ENCODE measurements at regions not wholly inside any gene's neighbourhood (a gene's known extent, or its start where the extent isn't known, plus 50 kb on each side); places are given as distances from the start of the nearest gene placed in this dataset.
"Not testable (repeated sequence)": the region's sequence is repeated elsewhere in the genome, so short reads cannot be mapped to it uniquely, and the experiment has no call there.

DNA sequence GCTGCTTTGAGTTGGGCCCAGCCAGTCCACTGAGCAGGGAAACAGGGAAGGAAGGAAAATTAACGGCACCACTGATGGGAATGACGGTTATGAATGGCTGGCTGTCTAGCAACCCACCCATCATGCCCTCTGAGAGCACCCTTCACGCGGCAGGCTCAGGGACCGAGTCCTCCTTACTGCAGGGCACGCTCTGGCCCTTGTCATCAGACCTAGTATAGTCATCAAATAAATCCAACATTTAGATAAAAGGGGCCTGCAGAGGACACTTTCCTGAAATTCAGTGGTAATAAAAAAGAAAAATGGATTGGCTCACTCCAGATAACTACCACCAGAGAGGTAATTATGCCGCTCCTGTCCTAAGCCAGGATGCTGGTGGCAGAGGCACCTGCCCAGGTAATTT is 509.4 kb downstream of the MATN1 start:
- H3K9me3 ChIP-seq (ENCODE audit: control insufficient read depth in 2 of 2, low read length in 2 of 2): no peaks in the 10 kb centered on the region
- H3K36me3 ChIP-seq (ENCODE audit: control insufficient read depth in 2 of 2, insufficient read depth in 2 of 2, low read length in 2 of 2): no peaks in the 10 kb centered on the region
- peaks cover 0 to 4% of the 10 kb centered on the region in 2 donors for H3K27me3 ChIP-seq (ENCODE audit: control insufficient read depth in 2 of 2, insufficient read depth in 2 of 2, low read length in 2 of 2)
- H3K9ac ChIP-seq (ENCODE audit: low read depth in 1 of 2, low read length in 2 of 2): no peak overlapping the region
- H3K4me3 ChIP-seq (ENCODE audit: low read length in 2 of 2): no peak overlapping the region
- no peaks in the 10 kb centered on the region for H3K4me1 ChIP-seq (ENCODE audit: control insufficient read depth in 2 of 2, insufficient read depth in 2 of 2, low read length in 2 of 2)
- no peak overlapping the region for H3K27ac ChIP-seq (ENCODE audit: low read depth in 2 of 2, low read length in 2 of 2)

DNA sequence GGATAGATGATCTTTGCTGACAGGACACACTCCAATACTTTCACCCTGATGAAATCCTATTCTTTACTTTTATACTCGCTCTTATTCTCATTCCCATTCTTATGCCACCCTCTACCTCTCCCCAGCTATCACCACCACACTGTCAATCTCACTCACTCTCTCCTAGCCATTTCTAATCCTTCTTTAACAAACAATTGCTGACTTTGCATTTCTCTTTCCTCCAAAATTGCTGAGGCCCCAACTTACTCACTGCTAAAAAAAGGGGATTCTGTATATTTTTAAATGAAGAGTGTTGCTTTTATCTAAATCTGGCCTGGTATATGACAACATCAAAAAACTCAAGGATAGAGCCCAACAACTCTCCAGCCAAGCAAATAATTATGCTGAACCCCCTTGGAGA is 515.4 kb downstream of the MATN1 start:
- H3K9ac ChIP-seq (ENCODE audit: low read depth in 1 of 2, low read length in 2 of 2); H3K27ac ChIP-seq (ENCODE audit: low read depth in 2 of 2, low read length in 2 of 2); H3K9me3 ChIP-seq (ENCODE audit: control insufficient read depth in 2 of 2, low read length in 2 of 2); H3K4me1 ChIP-seq (ENCODE audit: control insufficient read depth in 2 of 2, insufficient read depth in 2 of 2, low read length in 2 of 2); H3K27me3 ChIP-seq (ENCODE audit: control insufficient read depth in 2 of 2, insufficient read depth in 2 of 2, low read length in 2 of 2); H3K36me3 ChIP-seq (ENCODE audit: control insufficient read depth in 2 of 2, insufficient read depth in 2 of 2, low read length in 2 of 2); H3K4me3 ChIP-seq (ENCODE audit: low read length in 2 of 2): not testable (repeated sequence)

DNA sequence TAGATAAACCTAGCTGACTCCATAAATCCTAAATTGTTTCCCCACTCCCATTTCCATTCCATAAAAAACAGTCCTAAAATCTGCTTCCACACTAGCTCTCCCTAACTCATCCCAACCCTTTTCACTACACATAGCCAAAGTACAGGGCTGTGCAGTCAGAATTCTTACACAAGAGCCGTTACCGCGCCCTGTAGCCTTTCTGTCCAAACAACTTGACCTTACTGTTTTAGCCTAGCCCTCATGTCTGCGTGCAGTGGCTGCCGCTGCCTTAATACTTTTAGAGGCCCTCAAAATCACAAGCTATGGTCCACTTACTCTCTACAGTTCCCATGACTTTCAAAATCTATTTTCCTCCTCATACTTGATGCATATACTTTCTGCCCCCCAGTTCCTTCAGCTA is 516.8 kb downstream of the MATN1 start:
- H3K36me3 ChIP-seq (ENCODE audit: control insufficient read depth in 2 of 2, insufficient read depth in 2 of 2, low read length in 2 of 2); H3K27ac ChIP-seq (ENCODE audit: low read depth in 2 of 2, low read length in 2 of 2); H3K4me3 ChIP-seq (ENCODE audit: low read length in 2 of 2); H3K9me3 ChIP-seq (ENCODE audit: control insufficient read depth in 2 of 2, low read length in 2 of 2); H3K9ac ChIP-seq (ENCODE audit: low read depth in 1 of 2, low read length in 2 of 2); H3K4me1 ChIP-seq (ENCODE audit: control insufficient read depth in 2 of 2, insufficient read depth in 2 of 2, low read length in 2 of 2); H3K27me3 ChIP-seq (ENCODE audit: control insufficient read depth in 2 of 2, insufficient read depth in 2 of 2, low read length in 2 of 2): not testable (repeated sequence)

DNA sequence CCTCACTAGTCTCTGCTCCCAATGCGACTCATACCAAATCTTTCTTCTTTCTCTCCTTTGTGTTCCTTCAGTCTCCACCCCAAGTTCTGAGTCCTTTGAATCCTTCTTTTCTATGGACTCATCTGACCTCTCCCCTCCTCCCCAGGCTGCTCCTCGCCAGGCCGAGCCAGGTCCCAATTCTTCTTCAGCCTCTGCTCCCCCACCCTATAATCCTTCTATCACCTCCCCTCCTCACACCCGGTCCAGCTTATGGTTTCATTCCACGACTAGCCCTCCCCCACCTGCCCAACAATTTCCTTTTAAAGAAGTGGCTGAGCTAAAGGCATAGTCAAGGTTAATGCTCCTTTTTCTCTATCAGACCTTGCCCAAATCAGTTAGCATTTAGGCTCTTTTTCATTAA is 518.5 kb downstream of the MATN1 start:
- H3K27ac ChIP-seq (ENCODE audit: low read depth in 2 of 2, low read length in 2 of 2); H3K9ac ChIP-seq (ENCODE audit: low read depth in 1 of 2, low read length in 2 of 2); H3K4me3 ChIP-seq (ENCODE audit: low read length in 2 of 2); H3K36me3 ChIP-seq (ENCODE audit: control insufficient read depth in 2 of 2, insufficient read depth in 2 of 2, low read length in 2 of 2); H3K27me3 ChIP-seq (ENCODE audit: control insufficient read depth in 2 of 2, insufficient read depth in 2 of 2, low read length in 2 of 2); H3K9me3 ChIP-seq (ENCODE audit: control insufficient read depth in 2 of 2, low read length in 2 of 2); H3K4me1 ChIP-seq (ENCODE audit: control insufficient read depth in 2 of 2, insufficient read depth in 2 of 2, low read length in 2 of 2): not testable (repeated sequence)

DNA sequence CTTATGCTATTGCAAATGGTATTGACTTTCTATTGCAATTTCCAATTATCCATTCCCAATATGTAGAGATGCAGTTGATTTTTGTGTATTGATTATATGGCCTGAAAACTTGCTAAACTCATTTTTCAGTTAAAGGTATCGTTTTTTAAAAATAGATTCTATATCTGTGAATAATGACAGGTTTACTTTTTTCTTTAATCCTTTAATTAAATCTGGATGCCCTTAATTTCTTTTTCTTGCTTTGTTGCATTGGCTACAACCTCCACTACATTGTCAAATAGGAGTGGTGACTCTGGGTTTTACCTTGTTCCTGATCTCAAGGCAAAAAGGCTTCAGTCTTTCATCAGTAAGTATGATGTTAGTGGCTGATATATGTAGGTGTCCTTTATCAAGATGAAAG is 522.4 kb downstream of the MATN1 start:
- no peak overlapping the region for H3K27ac ChIP-seq (ENCODE audit: low read depth in 2 of 2, low read length in 2 of 2)
- no peaks in the 10 kb centered on the region for H3K27me3 ChIP-seq (ENCODE audit: control insufficient read depth in 2 of 2, insufficient read depth in 2 of 2, low read length in 2 of 2)
- H3K36me3 ChIP-seq (ENCODE audit: control insufficient read depth in 2 of 2, insufficient read depth in 2 of 2, low read length in 2 of 2): no peaks in the 10 kb centered on the region
- no peak overlapping the region for H3K9ac ChIP-seq (ENCODE audit: low read depth in 1 of 2, low read length in 2 of 2)
- H3K4me1 ChIP-seq (ENCODE audit: control insufficient read depth in 2 of 2, insufficient read depth in 2 of 2, low read length in 2 of 2): no peaks in the 10 kb centered on the region
- H3K9me3 ChIP-seq (ENCODE audit: control insufficient read depth in 2 of 2, low read length in 2 of 2): no peaks in the 10 kb centered on the region
- H3K4me3 ChIP-seq (ENCODE audit: low read length in 2 of 2): no peak overlapping the region

DNA sequence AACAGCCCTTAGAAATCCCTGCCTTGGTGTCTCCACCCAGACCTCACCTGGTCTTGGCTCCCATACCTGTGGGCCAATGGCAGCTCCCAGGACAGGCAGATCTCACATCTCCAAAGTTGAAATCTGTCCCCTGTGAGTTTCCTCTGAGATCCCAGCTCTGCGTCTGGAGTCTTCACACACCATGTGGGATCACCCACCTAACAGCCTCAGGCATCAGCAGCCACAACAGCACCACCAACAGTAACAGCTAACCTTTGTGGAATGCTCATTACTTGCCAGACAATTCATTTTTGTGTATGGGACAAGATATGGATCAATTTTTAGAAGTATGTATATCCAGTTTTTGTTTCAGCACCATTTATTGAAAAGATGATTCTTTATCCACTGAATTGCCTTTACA is 523.2 kb downstream of the MATN1 start:
- no peaks in the 10 kb centered on the region for H3K36me3 ChIP-seq (ENCODE audit: control insufficient read depth in 2 of 2, insufficient read depth in 2 of 2, low read length in 2 of 2)
- no peak overlapping the region for H3K4me3 ChIP-seq (ENCODE audit: low read length in 2 of 2)
- no peaks in the 10 kb centered on the region for H3K4me1 ChIP-seq (ENCODE audit: control insufficient read depth in 2 of 2, insufficient read depth in 2 of 2, low read length in 2 of 2)
- no peaks in the 10 kb centered on the region for H3K27me3 ChIP-seq (ENCODE audit: control insufficient read depth in 2 of 2, insufficient read depth in 2 of 2, low read length in 2 of 2)
- no peaks in the 10 kb centered on the region for H3K9me3 ChIP-seq (ENCODE audit: control insufficient read depth in 2 of 2, low read length in 2 of 2)
- no peak overlapping the region for H3K9ac ChIP-seq (ENCODE audit: low read depth in 1 of 2, low read length in 2 of 2)
- no peak overlapping the region for H3K27ac ChIP-seq (ENCODE audit: low read depth in 2 of 2, low read length in 2 of 2)

DNA sequence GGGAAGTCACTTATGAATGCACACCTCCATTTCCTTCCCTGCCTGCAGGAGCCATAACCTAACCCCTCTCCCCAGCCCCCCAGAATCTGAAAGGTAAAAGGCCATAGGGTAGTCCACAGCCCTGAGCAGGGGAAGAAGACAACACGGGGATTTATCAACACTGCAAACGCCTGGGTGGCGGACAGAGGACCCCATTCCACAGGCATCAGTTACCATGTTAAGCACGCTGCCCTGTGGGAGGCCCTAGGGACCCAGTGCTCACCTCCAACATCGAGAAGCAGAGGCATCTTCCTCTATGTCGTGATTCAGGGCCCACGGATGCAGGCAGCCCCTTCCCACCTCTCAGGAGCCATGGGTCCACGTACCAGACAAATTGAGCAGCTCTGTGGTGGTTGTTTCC is 523.8 kb downstream of the MATN1 start:
- Histone ChIP-seq H3K4me3 (ENCODE audit: low read length in 2 of 2) (no peak overlapping the region), H3K4me1 (ENCODE audit: control insufficient read depth in 2 of 2, insufficient read depth in 2 of 2, low read length in 2 of 2) (no peaks in the 10 kb centered on the region), H3K9ac (ENCODE audit: low read depth in 1 of 2, low read length in 2 of 2) (no peak overlapping the region), H3K27me3 (ENCODE audit: control insufficient read depth in 2 of 2, insufficient read depth in 2 of 2, low read length in 2 of 2) (no peaks in the 10 kb centered on the region), H3K9me3 (ENCODE audit: control insufficient read depth in 2 of 2, low read length in 2 of 2) (no peaks in the 10 kb centered on the region), H3K27ac (ENCODE audit: low read depth in 2 of 2, low read length in 2 of 2) (no peak overlapping the region), H3K36me3 (ENCODE audit: control insufficient read depth in 2 of 2, insufficient read depth in 2 of 2, low read length in 2 of 2) (no peaks in the 10 kb centered on the region)

DNA sequence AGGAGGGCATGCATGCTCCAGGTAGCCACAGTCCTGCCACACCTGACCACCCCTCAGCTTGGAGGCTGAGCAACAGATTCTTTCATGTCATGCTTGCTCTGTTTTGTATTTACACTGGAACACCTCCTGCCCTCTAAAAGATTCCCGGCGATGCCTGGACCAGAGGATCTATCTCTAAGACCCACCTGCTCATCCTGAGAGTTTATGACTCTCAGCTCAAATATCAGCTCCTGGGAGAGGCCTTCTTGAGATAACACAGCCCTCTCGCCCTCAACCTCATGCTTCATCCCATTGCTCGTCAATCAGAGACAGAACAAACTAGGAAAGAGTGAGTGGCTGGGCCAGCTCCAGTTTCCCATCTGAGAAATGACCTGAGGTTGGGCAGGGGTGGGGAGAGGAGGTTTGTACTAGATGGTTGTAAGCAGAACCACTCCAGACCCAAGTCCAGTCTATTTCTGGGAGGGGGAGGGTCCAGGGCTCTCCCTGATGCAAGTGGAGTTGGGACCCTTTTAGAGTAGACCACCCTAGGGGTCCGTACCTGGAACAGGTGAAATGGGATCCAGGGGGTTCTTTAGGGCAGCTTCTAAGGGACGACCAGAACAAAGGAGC is 524.5 kb downstream of the MATN1 start:
- Histone ChIP-seq H3K9ac (ENCODE audit: low read depth in 1 of 2, low read length in 2 of 2) (no peak overlapping the region), H3K36me3 (ENCODE audit: control insufficient read depth in 2 of 2, insufficient read depth in 2 of 2, low read length in 2 of 2) (no peaks in the 10 kb centered on the region), H3K4me3 (ENCODE audit: low read length in 2 of 2) (no peak overlapping the region), H3K9me3 (ENCODE audit: control insufficient read depth in 2 of 2, low read length in 2 of 2) (no peaks in the 10 kb centered on the region), H3K27me3 (ENCODE audit: control insufficient read depth in 2 of 2, insufficient read depth in 2 of 2, low read length in 2 of 2) (no peaks in the 10 kb centered on the region), H3K4me1 (ENCODE audit: control insufficient read depth in 2 of 2, insufficient read depth in 2 of 2, low read length in 2 of 2) (no peaks in the 10 kb centered on the region), H3K27ac (ENCODE audit: low read depth in 2 of 2, low read length in 2 of 2) (no peak overlapping the region)

DNA sequence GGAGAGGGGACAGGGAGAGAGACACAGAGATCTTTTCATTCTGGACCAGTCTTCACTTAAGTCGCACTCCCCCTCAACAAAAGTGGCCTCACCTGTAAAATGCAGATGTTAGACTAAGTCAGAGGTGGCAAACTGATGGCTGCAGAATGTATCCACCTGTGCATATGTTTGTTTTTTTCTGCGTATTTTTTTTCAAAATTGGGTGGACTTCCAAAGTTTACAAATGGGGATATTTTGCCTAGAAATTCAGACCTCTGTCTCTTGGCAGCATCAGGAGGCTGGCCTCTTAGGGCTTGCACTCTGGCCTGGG is 525.0 kb downstream of the MATN1 start:
- no peak overlapping the region for H3K4me3 ChIP-seq (ENCODE audit: low read length in 2 of 2)
- no peaks in the 10 kb centered on the region for H3K27me3 ChIP-seq (ENCODE audit: control insufficient read depth in 2 of 2, insufficient read depth in 2 of 2, low read length in 2 of 2)
- H3K27ac ChIP-seq (ENCODE audit: low read depth in 2 of 2, low read length in 2 of 2): no peak overlapping the region
- H3K4me1 ChIP-seq (ENCODE audit: control insufficient read depth in 2 of 2, insufficient read depth in 2 of 2, low read length in 2 of 2): no peaks in the 10 kb centered on the region
- H3K9ac ChIP-seq (ENCODE audit: low read depth in 1 of 2, low read length in 2 of 2): no peak overlapping the region
- no peaks in the 10 kb centered on the region for H3K36me3 ChIP-seq (ENCODE audit: control insufficient read depth in 2 of 2, insufficient read depth in 2 of 2, low read length in 2 of 2)
- H3K9me3 ChIP-seq (ENCODE audit: control insufficient read depth in 2 of 2, low read length in 2 of 2): no peaks in the 10 kb centered on the region

DNA sequence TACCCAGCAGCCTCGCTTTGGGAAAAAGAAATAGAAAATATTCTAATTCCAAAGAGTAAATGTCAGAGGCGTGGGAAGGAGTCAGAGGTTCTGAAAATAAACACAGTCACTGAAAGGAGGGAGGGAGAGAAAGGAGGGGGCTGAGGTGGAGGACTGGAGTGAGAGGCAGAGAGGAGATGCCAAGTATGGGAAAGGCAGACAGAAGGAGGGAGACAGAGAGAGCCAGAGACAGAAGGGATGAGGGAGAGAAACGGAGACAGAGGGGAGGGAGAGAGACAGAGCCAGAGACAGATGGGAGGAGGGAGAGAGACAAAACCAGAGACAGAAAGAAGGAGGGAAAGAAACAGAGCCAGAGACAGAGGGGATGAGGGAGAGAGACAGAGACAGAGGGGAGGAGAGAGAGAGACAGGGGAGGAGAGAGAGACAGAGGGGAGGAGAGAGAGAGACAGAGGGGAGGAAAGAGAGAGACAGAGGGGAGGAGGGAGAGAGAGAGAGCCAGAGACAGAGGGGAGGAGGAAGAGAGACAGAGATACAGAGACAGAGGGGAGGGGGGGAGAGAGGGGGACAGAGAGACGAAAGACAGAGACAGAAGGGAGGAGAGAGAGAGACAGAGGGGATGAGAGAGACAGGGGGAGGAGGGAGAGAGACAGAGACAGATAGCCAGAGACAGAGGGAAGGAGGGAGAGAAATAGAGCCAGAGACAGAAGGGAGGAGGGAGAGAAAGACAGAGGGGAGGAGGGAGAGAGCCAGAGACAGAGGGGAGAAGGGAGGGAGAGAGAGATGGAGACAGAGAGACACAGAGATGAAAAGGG is 525.5 kb downstream of the MATN1 start:
- no peak overlapping the region for H3K27ac ChIP-seq (ENCODE audit: low read depth in 2 of 2, low read length in 2 of 2)
- no peaks in the 10 kb centered on the region for H3K9me3 ChIP-seq (ENCODE audit: control insufficient read depth in 2 of 2, low read length in 2 of 2)
- H3K4me3 ChIP-seq (ENCODE audit: low read length in 2 of 2): no peak overlapping the region
- H3K4me1 ChIP-seq (ENCODE audit: control insufficient read depth in 2 of 2, insufficient read depth in 2 of 2, low read length in 2 of 2): no peaks in the 10 kb centered on the region
- no peak overlapping the region for H3K9ac ChIP-seq (ENCODE audit: low read depth in 1 of 2, low read length in 2 of 2)
- no peaks in the 10 kb centered on the region for H3K27me3 ChIP-seq (ENCODE audit: control insufficient read depth in 2 of 2, insufficient read depth in 2 of 2, low read length in 2 of 2)
- H3K36me3 ChIP-seq (ENCODE audit: control insufficient read depth in 2 of 2, insufficient read depth in 2 of 2, low read length in 2 of 2): no peaks in the 10 kb centered on the region

Measured in mucosa of rectum (tissue), 2 donors.